ENCODE measurements at regions not wholly inside any gene's neighbourhood (a gene's known extent, or its start where the extent isn't known, plus 50 kb on each side); places are given as distances from the start of the nearest gene placed in this dataset.

- TF ChIP-seq POLR2A (IDR thresholded peaks at IDR 0.05; ENCODE audit: low read depth, low read length) (no peak), POLR2AphosphoS5 (IDR thresholded peaks at IDR 0.05; ENCODE audit: low read depth, low read length) (no peak), TAF1 (IDR thresholded peaks at IDR 0.05; ENCODE audit: borderline replicate concordance, low read depth, low read length) (no peak)
Observed at GRCh38 chr16:59111280-59111679, 377.2 kb upstream of the GOT2 start.

All from GM12892 (cell line).